Mesothelial cell of epicardium (in vitro differentiated cells): ENCODE measurements at regions not wholly inside any gene's neighbourhood (a gene's known extent, or its start where the extent isn't known, plus 50 kb on each side); places are given as distances from the start of the nearest gene placed in this dataset.

ENCODE experiments used
- DNase-seq, 2 experiments: peaks; one replicate each; pipeline ENCODE4 v3.0.0; 2021; ENCODE audit warnings: low spot score in 2 of 2; ENCODE audit not compliant: unreplicated experiment in 2 of 2
- H3K27ac Mint-ChIP-seq: 2 replicates; pipeline ENCODE4 v1.8.0; 2021; ENCODE audit warnings: mixed read lengths
- H3K27me3 Mint-ChIP-seq: 2 replicates; pipeline ENCODE4 v1.8.0; 2021; ENCODE audit warnings: low read depth, mixed read lengths
- H3K36me3 Mint-ChIP-seq: 2 replicates; pipeline ENCODE4 v1.8.0; 2021; ENCODE audit warnings: mixed read lengths
- H3K4me1 Mint-ChIP-seq: 2 replicates; pipeline ENCODE4 v1.8.0; 2021; ENCODE audit warnings: mixed read lengths
- H3K4me3 Mint-ChIP-seq: 2 replicates; pipeline ENCODE4 v1.8.0; 2021; ENCODE audit warnings: mild to moderate bottlenecking, moderate library complexity, mixed read lengths
- H3K9me3 Mint-ChIP-seq: 2 replicates; pipeline ENCODE4 v1.8.0; 2021; ENCODE audit warnings: mixed read lengths
- TF ChIP-seq, protein P1 (sequence below): fragments of 200-600 bp; sonication (generic); IDR thresholded peaks from one replicate; pipeline ENCODE4 v1.5.0; 2021; ENCODE audit warnings: antibody characterized with exemption; ENCODE audit not compliant: unreplicated experiment

DNA sequence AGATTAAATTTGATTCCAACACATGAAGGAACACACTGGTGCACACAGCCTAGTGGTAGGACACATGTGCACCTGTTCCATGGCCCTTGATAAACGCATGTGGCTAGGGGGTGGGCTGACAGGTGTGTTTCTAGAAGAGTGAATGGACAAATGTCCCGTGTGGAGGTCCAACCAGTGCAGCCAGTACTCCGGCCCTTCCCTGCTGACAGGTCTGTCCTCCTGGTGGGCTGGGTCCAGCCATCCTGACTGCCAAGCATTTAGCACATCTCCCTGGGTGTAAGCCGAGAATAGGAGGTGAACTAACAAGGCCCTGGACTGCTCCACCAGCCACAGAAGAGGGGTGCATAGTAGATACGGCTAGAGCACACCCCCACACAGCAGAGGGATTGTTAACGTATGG, 258.7 kb upstream of the RAB6C start:
- Mint-ChIP-seq H3K4me1 (peaks cover 27% of the 10 kb centered on the region), H3K27ac (no peak overlapping the region), H3K27me3 (no peaks in the 10 kb centered on the region), H3K9me3 (no peaks in the 10 kb centered on the region), H3K4me3 (no peak overlapping the region), H3K36me3 (no peaks in the 10 kb centered on the region)
- TF ChIP-seq, protein P1, sequence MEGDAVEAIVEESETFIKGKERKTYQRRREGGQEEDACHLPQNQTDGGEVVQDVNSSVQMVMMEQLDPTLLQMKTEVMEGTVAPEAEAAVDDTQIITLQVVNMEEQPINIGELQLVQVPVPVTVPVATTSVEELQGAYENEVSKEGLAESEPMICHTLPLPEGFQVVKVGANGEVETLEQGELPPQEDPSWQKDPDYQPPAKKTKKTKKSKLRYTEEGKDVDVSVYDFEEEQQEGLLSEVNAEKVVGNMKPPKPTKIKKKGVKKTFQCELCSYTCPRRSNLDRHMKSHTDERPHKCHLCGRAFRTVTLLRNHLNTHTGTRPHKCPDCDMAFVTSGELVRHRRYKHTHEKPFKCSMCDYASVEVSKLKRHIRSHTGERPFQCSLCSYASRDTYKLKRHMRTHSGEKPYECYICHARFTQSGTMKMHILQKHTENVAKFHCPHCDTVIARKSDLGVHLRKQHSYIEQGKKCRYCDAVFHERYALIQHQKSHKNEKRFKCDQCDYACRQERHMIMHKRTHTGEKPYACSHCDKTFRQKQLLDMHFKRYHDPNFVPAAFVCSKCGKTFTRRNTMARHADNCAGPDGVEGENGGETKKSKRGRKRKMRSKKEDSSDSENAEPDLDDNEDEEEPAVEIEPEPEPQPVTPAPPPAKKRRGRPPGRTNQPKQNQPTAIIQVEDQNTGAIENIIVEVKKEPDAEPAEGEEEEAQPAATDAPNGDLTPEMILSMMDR, result no peak
- no peak for DNase-seq

DNA sequence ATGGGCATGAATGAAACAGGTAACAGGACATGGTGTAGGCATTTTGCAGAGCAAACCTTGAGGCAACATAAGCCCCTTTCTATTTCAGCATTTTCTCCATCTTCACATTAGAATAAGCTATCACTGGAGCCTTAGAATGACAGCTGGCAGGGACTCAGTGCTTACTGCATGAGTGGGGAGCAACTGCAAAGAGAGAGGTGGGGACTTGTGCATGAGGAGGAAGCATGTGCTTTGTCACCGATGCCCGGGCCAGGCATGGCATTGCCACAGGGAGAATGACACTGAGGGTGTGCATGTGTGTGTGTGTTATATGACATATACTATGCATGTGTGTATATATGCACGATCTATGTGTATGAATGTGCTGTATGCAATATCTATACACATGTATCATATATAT, 258.2 kb upstream of the RAB6C start:
- Mint-ChIP-seq H3K36me3 (no peaks in the 10 kb centered on the region), H3K4me3 (no peak overlapping the region), H3K4me1 (peaks cover 27% of the 10 kb centered on the region), H3K27ac (no peak overlapping the region), H3K9me3 (no peaks in the 10 kb centered on the region), H3K27me3 (no peaks in the 10 kb centered on the region)
- no peak for DNase-seq
- TF ChIP-seq, protein P1, result no peak

DNA sequence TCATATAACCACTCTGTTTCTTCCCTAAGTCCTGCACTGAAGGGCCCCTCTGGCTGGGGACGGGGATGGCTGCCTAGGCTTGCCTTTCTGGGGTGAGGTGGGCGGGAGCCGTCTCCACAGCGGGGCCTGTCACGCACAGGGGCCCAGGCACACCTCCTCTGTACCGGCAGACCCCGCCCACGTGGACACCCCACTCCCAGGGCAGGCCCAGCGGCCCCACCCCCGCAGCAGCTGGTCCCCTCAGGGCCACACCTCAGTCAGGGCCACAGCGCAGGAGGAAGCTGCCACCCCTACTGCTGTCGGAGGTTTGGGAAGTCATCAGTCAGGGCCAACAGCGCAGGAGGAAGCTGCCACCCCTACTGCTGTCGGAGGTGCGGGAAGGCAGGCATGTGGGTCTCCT, 257.6 kb upstream of the RAB6C start:
- no peak for DNase-seq
- Mint-ChIP-seq H3K4me3 (no peak overlapping the region), H3K4me1 (peaks cover 27% of the 10 kb centered on the region), H3K27me3 (no peaks in the 10 kb centered on the region), H3K27ac (no peak overlapping the region), H3K9me3 (no peaks in the 10 kb centered on the region), H3K36me3 (no peaks in the 10 kb centered on the region)
- TF ChIP-seq, protein P1, result no peak

DNA sequence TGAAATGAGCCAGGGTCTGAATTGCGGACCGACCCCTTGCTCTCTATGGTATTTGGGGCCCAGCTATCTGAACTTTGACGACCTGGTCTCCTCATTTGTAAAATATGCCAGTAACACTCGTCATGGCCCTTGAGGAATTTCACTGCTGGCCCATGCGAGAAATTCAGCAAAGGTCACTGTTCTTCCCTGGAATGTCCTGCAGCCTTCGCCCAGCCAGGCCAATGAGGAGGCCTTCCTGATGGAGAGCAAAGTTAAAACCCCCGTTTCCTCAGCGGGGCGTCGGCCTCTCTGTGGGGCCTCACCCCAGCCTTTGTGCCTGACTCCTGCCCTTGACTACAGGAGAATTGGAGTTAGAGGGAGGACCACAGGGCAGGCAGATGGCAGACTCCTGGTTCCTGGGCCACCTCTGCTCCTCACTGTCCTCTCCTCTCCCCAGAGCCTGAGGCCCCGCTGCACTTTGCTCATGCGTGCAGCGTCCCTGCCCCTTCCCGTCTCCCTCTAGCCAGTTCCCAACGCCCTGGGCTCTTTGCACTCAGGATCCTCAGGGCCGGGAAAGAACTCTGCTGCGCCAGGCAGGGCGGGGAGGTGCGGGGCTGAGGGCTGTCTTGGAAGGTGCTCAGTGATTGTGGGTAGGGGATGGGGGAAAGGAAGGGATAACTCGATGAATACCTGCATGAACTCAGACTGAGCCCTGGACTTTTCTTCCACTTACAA, 257.0 kb upstream of the RAB6C start:
- TF ChIP-seq, protein P1, result no peak
- Mint-ChIP-seq H3K27me3 (no peaks in the 10 kb centered on the region), H3K4me3 (no peak overlapping the region), H3K27ac (peak overlapping the region; percentile 39), H3K9me3 (no peaks in the 10 kb centered on the region), H3K4me1 (peaks cover 27% of the 10 kb centered on the region), H3K36me3 (no peaks in the 10 kb centered on the region)
- no peak for DNase-seq

DNA sequence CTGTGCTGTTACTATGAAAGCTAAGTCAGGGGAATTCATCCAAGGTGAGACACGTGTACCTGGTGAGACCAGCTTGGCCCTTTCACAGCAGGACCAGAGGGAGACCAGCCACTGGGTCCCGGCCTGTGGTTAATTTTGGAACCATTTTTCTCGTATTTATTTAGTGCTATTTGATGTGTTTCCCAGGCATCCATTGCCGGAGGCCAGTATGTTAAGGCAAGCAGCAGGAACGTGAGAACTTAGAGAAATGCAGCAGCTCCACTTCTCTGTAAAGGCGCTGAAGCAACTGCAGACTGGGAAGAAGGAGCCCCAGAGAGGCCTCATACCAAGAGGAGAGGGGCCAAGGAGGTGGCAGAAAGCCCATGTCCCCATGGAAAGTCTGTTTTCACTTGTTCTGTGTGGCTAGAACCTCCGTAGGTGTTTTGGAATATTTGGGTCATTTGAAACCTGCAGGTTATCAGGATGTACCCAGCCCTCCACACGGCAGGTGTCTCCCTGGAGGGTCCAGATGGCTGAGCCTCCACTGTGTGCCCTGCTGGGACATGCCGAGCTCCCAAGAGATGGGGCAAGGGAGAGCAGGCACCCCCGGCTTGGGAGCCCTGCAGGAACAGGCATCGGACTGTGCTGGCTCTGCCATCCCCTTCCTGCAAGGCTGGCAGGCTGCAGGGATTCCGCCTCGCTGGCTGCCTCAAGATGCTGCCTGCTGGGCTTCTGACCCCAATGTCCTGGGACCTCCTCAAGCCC, 256.0 kb upstream of the RAB6C start:
- DNase-seq, result no peak
- Mint-ChIP-seq H3K9me3 (no peaks in the 10 kb centered on the region), H3K27me3 (no peaks in the 10 kb centered on the region), H3K4me1 (peaks cover 21% of the 10 kb centered on the region), H3K27ac (no peak overlapping the region), H3K36me3 (no peaks in the 10 kb centered on the region), H3K4me3 (no peak overlapping the region)
- TF ChIP-seq, protein P1, result no peak
